B cell (primary cell): ENCODE measurements at regions not wholly inside any gene's neighbourhood (a gene's known extent, or its start where the extent isn't known, plus 50 kb on each side); places are given as distances from the start of the nearest gene placed in this dataset.

ENCODE experiments used
- ATAC-seq: fragments of 200-7000 bp; cut with Tn5 transposase; one replicate; pipeline ENCODE4 v1.10.0; 2021; ENCODE audit warnings: low read depth, mild to moderate bottlenecking, moderate number of reproducible peaks, moderate library complexity
- CTCF ChIA-PET: fragments of 350-600 bp; sonication (Branson Sonifier 250); formaldehyde crosslinking; loops from one replicate; lab custom pipeline; 2021; ENCODE audit warnings: antibody characterized with exemption, inconsistent platforms; lab: Charles Lee
- POLR2A ChIA-PET: fragments of 350-600 bp; sonication (Branson Sonifier 250); formaldehyde crosslinking; loops from one replicate; lab custom pipeline; 2021; ENCODE audit warnings: antibody characterized with exemption; lab: Charles Lee
- DNase-seq: peaks from one replicate; pipeline ENCODE4 v3.0.0; 2013
- H2AFZ ChIP-seq: 2 replicates; pipeline ENCODE4 v1.6.1; 2012; ENCODE audit warnings: mild to moderate bottlenecking, low read depth, low read length; ENCODE audit not compliant: insufficient read depth, poor library complexity, severe bottlenecking
- H3K27ac ChIP-seq, 2 donors: 1 replicate in 1 of 2; 2 replicates in 1 of 2; pipeline ENCODE4 v1.5.1; 2012 to 2013; ENCODE audit warnings: low read length in 2 of 2, mild to moderate bottlenecking in 2 of 2, moderate library complexity in 1 of 2
- H3K27me3 ChIP-seq, 4 experiments: fragments of 200-600 bp in 1 of 4; sonication (generic) in 1 of 4; replicated peaks in 1 of 4; 1 replicate in 2 of 4; 2 replicates in 2 of 4; pipeline versions ENCODE4 v1.6.1 to v1.7.0; 2013 to 2016; ENCODE audit warnings: low read length in 3 of 4, mild to moderate bottlenecking in 2 of 4, mixed read lengths in 1 of 4, moderate library complexity in 1 of 4; ENCODE audit not compliant: insufficient read depth in 4 of 4, control insufficient read depth in 3 of 4; ENCODE audit errors: control extremely low read depth in 1 of 4
- H3K36me3 ChIP-seq, 2 experiments: replicated peaks in 1 of 2; 1 replicate in 1 of 2; 2 replicates in 1 of 2; pipeline versions ENCODE4 v1.6.1 to v1.7.1; 2013; ENCODE audit warnings: low read length in 1 of 2; ENCODE audit not compliant: insufficient read depth in 2 of 2, control insufficient read depth in 1 of 2; ENCODE audit errors: control extremely low read depth in 1 of 2, extremely low read depth in 1 of 2
- H3K4me1 ChIP-seq, 2 donors: fragments of 200-600 bp in 1 of 2; sonication (generic) in 1 of 2; 1 replicate in 1 of 2; 2 replicates in 1 of 2; pipeline versions ENCODE4 v1.5.1 to v1.6.1; 2013 to 2017; ENCODE audit warnings: low read length in 2 of 2; ENCODE audit not compliant: control insufficient read depth in 2 of 2, insufficient read depth in 2 of 2
- H3K4me2 ChIP-seq: replicated peaks from 2 replicates; pipeline ENCODE3; 2012; ENCODE audit warnings: mild to moderate bottlenecking, low read depth, low read length; ENCODE audit not compliant: poor library complexity, severe bottlenecking
- H3K4me3 ChIP-seq, 5 experiments: fragments of 200-600 bp in 1 of 5; sonication (generic) in 1 of 5; 1 replicate in 3 of 5; 2 replicates in 2 of 5; pipeline versions ENCODE4 v1.5.1 to v1.7.0; 2011 to 2016; ENCODE audit warnings: low read length in 4 of 5, mild to moderate bottlenecking in 4 of 5, low read depth in 2 of 5, control low read depth in 1 of 5, moderate library complexity in 1 of 5; ENCODE audit not compliant: insufficient read depth in 1 of 5; ENCODE audit errors: control extremely low read depth in 1 of 5, extremely low read depth in 1 of 5
- H3K79me2 ChIP-seq: fragments of 200-600 bp; sonication (generic); one replicate; pipeline ENCODE4 v1.6.0; 2016; ENCODE audit warnings: low read length; ENCODE audit not compliant: control insufficient read depth, insufficient read depth
- H3K9ac ChIP-seq: fragments of 200-600 bp; sonication (generic); 2 replicates; pipeline ENCODE4 v1.6.1; 2017; ENCODE audit warnings: mild to moderate bottlenecking, low read length, moderate library complexity
- H3K9me3 ChIP-seq, 3 donors: one replicate each; pipeline versions ENCODE4 v1.6.1 to v1.7.1; 2013; ENCODE audit warnings: low read length in 2 of 3; ENCODE audit not compliant: control insufficient read depth in 2 of 3, insufficient read depth in 1 of 3; ENCODE audit errors: control extremely low read depth in 1 of 3
- H4K20me1 ChIP-seq: 2 replicates; pipeline ENCODE4 v1.6.0; 2012; ENCODE audit warnings: mild to moderate bottlenecking, low read length; ENCODE audit not compliant: insufficient read depth, control insufficient read depth, poor library complexity, severe bottlenecking
- H3K27ac Mint-ChIP-seq: one replicate; pipeline ENCODE4 v1.8.0; 2021; ENCODE audit warnings: mixed read lengths
- H3K27me3 Mint-ChIP-seq: one replicate; pipeline ENCODE4 v1.8.0; 2021; ENCODE audit warnings: mixed read lengths
- H3K4me1 Mint-ChIP-seq: one replicate; pipeline ENCODE4 v1.8.0; 2021; ENCODE audit warnings: mixed read lengths
- H3K4me3 Mint-ChIP-seq: one replicate; pipeline ENCODE4 v1.8.0; 2021; ENCODE audit warnings: mixed read lengths
- H3K9me3 Mint-ChIP-seq: one replicate; pipeline ENCODE4 v1.8.0; 2022; ENCODE audit warnings: mixed read lengths; ENCODE audit not compliant: insufficient read depth
- CTCF ChIP-seq: fragments of 200-600 bp; IDR thresholded peaks from one replicate; pipeline ENCODE4 v1.8.0; 2022; ENCODE audit warnings: antibody characterized with exemption, mild to moderate bottlenecking
- EZH2 ChIP-seq: IDR thresholded peaks from 2 replicates; pipeline ENCODE4 v1.6.1; 2012; ENCODE audit warnings: borderline replicate concordance, low read depth, mild to moderate bottlenecking, moderate library complexity, low read length; ENCODE audit not compliant: insufficient read depth, poor library complexity, severe bottlenecking
- WGBS: methylation state at CpG from one replicate; pipeline ENCODE4 v1.1.5; 2013; ENCODE audit warnings: missing lambda C conversion rate; ENCODE audit not compliant: insufficient coverage; 5-methylcytosine and 5-hydroxymethylcytosine counted together
- intact Hi-C: fragments of 100-400 bp; cut with micrococcal nuclease; formaldehyde crosslinking; loops from one replicate; pipeline ENCODE4 v1.10.0; 2022

- Histone ChIP-seq H3K9ac (peak overlapping the region; percentile 24), H3K4me2 (peak overlapping the region; percentile 65), H3K4me1 (peaks cover 42 to 50% of the 10 kb centered on the region in 2 donors), H3K79me2 (no peaks in the 10 kb centered on the region), H4K20me1 (no peaks in the 10 kb centered on the region), H3K4me3 (peak overlapping the region in 1 of 5 experiments; percentile 27), H3K36me3 (no peaks in the 10 kb centered on the region), H3K27ac (peak overlapping the region; percentile 4 to 70), H3K9me3 (peaks cover 0 to 9% (median 1%) of the 10 kb centered on the region in 3 donors), H2AFZ (peak overlapping the region; percentile 23), H3K27me3 (no peaks in the 10 kb centered on the region)
- peaks cover 8% of the 10 kb centered on the region for H3K9me3 Mint-ChIP-seq
- no peaks in the 10 kb centered on the region for H3K27me3 Mint-ChIP-seq
- intact Hi-C loops: loop anchor here (5.0 kb wide), 1 partner anchor 45 kb away; no protein-coding TSS in a partner anchor
- peaks cover 78% of the 10 kb centered on the region for H3K4me1 Mint-ChIP-seq
- ChIA-PET CTCF (no interaction called here), POLR2A (interaction anchor here (1.0 kb wide), 1 partner anchor 24 kb away, joined by 3 read pairs; no protein-coding TSS in a partner anchor)
- peak overlapping the region; percentile 86 for H3K27ac Mint-ChIP-seq
- no peak for DNase-seq
- peak overlapping the region; percentile 69 for H3K4me3 Mint-ChIP-seq
- WGBS: 96% methylated on average over 2 of the region's 2 CpGs
- no peak for ATAC-seq
- TF ChIP-seq EZH2 (no peak), CTCF (no peak)
Measured at GRCh38 chr5:56612353-56612752, 203.0 kb upstream of the MAP3K1 start.

GRCh38 chr5:56610093-56610698 is 205.2 kb upstream of the MAP3K1 start:
- Histone ChIP-seq H3K4me1 (peaks cover 33 to 38% of the 10 kb centered on the region in 2 donors), H3K36me3 (no peaks in the 10 kb centered on the region), H4K20me1 (no peaks in the 10 kb centered on the region), H3K27ac (no peak overlapping the region), H3K9ac (no peak overlapping the region), H3K4me3 (no peak overlapping the region), H3K9me3 (peaks cover 0 to 7% (median 0%) of the 10 kb centered on the region in 3 donors), H3K79me2 (no peaks in the 10 kb centered on the region), H3K27me3 (no peaks in the 10 kb centered on the region), H3K4me2 (no peak overlapping the region), H2AFZ (no peak overlapping the region)
- CTCF ChIA-PET: no interaction called here
- WGBS: 94% methylated on average over 4 of the region's 4 CpGs
- ATAC-seq (no peak), DNase-seq (no peak)
- POLR2A ChIA-PET: interaction anchor here (0.5 to 0.6 kb wide), 2 partner anchors 76 to 344 kb away, joined by 3 read pairs; no protein-coding TSS in a partner anchor
- TF ChIP-seq CTCF: no peak
- TF ChIP-seq EZH2: no peak
- Mint-ChIP-seq H3K27me3 (no peaks in the 10 kb centered on the region), H3K27ac (peak overlapping the region; percentile 38), H3K4me1 (peaks cover 68% of the 10 kb centered on the region), H3K4me3 (no peak overlapping the region), H3K9me3 (peaks cover 8% of the 10 kb centered on the region)
- intact Hi-C loops: loop anchor here (5.0 kb wide), 1 partner anchor 47 kb away; no protein-coding TSS in a partner anchor
